HL-60 (cell line): ENCODE measurements at regions not wholly inside any gene's neighbourhood (a gene's known extent, or its start where the extent isn't known, plus 50 kb on each side); places are given as distances from the start of the nearest gene placed in this dataset.

Experiments
- DNase-seq, 2 experiments: peaks; one replicate each; pipeline ENCODE4 v3.0.0-alpha.2; 2010 to 2020; ENCODE audit warnings: low read depth in 1 of 2, low spot score in 1 of 2
- H3K27ac ChIP-seq: fragments of 250-450 bp; sonication (Bioruptor Pico); replicated peaks from 2 replicates; pipeline ENCODE4 v1.5.1; 2020; ENCODE audit warnings: mild to moderate bottlenecking, moderate library complexity
- H3K27me3 ChIP-seq: fragments of 250-450 bp; sonication (Bioruptor Pico); 2 replicates; pipeline ENCODE4 v1.5.1; 2021; ENCODE audit warnings: mild to moderate bottlenecking, moderate library complexity; ENCODE audit not compliant: insufficient read depth, poor library complexity, severe bottlenecking
- H3K4me3 ChIP-seq: replicated peaks from 2 replicates; pipeline ENCODE4 v1.5.1; 2011; ENCODE audit warnings: mild to moderate bottlenecking, control low read depth, low read length; ENCODE audit not compliant: insufficient read depth
- GABPA ChIP-seq: IDR thresholded peaks from 2 replicates; pipeline ENCODE4 v1.6.1; 2012; ENCODE audit warnings: low read depth
- POLR2AphosphoS5 ChIP-seq: IDR thresholded peaks from 2 replicates; pipeline ENCODE4 v1.6.1; 2012; ENCODE audit warnings: low read depth
- SPI1 ChIP-seq: IDR thresholded peaks from 2 replicates; pipeline ENCODE4 v1.6.1; 2012; ENCODE audit warnings: low read depth, mild to moderate bottlenecking, borderline replicate concordance
- TF ChIP-seq, protein P1 (sequence below): IDR thresholded peaks from 2 replicates; pipeline ENCODE4 v1.6.1; 2012; ENCODE audit warnings: low read depth; ENCODE audit not compliant: insufficient replicate concordance
- TF ChIP-seq, protein P2 (sequence below): IDR thresholded peaks from one replicate; pipeline ENCODE4 v1.5.1; 2011; ENCODE audit warnings: low read length, control low read depth, inconsistent platforms; ENCODE audit not compliant: insufficient read depth

DNA sequence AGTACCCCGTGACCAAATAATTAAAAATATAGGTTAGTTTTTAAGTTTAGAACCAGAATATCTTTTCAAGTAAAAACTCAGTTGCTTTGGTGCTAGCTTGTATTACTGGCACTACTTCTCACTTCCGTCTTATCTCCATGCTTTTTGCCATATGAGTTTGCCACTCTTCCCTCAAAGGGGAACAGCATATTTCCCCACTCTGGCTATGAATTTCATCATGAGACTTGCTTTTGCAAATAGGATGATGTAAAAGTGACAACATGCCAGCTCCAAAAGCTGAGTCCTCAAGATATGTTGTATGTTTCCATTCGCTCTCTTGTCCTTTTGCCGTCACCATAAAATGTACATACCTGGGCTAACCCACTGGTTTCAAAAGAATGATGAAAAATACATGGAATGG lies 178.1 kb upstream of the SEMA3A start:
- TF ChIP-seq, protein P1, sequence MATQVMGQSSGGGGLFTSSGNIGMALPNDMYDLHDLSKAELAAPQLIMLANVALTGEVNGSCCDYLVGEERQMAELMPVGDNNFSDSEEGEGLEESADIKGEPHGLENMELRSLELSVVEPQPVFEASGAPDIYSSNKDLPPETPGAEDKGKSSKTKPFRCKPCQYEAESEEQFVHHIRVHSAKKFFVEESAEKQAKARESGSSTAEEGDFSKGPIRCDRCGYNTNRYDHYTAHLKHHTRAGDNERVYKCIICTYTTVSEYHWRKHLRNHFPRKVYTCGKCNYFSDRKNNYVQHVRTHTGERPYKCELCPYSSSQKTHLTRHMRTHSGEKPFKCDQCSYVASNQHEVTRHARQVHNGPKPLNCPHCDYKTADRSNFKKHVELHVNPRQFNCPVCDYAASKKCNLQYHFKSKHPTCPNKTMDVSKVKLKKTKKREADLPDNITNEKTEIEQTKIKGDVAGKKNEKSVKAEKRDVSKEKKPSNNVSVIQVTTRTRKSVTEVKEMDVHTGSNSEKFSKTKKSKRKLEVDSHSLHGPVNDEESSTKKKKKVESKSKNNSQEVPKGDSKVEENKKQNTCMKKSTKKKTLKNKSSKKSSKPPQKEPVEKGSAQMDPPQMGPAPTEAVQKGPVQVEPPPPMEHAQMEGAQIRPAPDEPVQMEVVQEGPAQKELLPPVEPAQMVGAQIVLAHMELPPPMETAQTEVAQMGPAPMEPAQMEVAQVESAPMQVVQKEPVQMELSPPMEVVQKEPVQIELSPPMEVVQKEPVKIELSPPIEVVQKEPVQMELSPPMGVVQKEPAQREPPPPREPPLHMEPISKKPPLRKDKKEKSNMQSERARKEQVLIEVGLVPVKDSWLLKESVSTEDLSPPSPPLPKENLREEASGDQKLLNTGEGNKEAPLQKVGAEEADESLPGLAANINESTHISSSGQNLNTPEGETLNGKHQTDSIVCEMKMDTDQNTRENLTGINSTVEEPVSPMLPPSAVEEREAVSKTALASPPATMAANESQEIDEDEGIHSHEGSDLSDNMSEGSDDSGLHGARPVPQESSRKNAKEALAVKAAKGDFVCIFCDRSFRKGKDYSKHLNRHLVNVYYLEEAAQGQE = no peak
- TF ChIP-seq, protein P2, sequence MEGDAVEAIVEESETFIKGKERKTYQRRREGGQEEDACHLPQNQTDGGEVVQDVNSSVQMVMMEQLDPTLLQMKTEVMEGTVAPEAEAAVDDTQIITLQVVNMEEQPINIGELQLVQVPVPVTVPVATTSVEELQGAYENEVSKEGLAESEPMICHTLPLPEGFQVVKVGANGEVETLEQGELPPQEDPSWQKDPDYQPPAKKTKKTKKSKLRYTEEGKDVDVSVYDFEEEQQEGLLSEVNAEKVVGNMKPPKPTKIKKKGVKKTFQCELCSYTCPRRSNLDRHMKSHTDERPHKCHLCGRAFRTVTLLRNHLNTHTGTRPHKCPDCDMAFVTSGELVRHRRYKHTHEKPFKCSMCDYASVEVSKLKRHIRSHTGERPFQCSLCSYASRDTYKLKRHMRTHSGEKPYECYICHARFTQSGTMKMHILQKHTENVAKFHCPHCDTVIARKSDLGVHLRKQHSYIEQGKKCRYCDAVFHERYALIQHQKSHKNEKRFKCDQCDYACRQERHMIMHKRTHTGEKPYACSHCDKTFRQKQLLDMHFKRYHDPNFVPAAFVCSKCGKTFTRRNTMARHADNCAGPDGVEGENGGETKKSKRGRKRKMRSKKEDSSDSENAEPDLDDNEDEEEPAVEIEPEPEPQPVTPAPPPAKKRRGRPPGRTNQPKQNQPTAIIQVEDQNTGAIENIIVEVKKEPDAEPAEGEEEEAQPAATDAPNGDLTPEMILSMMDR = no peak
- TF ChIP-seq POLR2AphosphoS5 (no peak), GABPA (no peak), SPI1 (peak; percentile 81)
- peak; percentile 73 to 84 for DNase-seq
- no peaks in the 10 kb centered on the region for H3K27me3 ChIP-seq
- H3K27ac ChIP-seq = no peak overlapping the region
- H3K4me3 ChIP-seq = no peak overlapping the region

DNA sequence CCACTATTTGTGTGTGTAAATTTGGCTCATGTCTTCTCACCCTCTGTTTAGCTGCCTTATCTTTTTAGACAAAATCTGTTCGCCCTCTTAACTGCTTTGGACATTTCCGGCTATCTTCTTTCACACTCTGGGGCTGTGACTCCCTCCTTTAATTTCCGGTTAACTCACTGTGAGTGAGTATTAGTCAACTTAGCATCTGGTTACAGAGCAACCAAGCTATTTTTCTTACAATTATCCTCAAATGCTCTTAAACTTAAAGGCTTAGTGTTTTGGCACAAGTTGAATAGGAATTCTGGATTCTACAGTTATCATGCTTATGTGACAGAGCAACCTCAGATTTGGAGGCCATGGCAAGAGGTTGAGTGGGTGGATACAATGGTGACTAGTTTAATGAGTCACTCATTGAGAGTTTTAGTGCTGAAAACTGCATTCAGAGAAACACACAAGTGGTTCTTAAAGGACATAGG lies 177.6 kb upstream of the SEMA3A start:
- no peak overlapping the region for H3K27ac ChIP-seq
- peak in 1 of 2 experiments; percentile 2 for DNase-seq
- TF ChIP-seq, protein P1 = no peak
- TF ChIP-seq, protein P2 = no peak
- TF ChIP-seq POLR2AphosphoS5 = no peak
- no peak for TF ChIP-seq GABPA
- TF ChIP-seq SPI1 = no peak

DNA sequence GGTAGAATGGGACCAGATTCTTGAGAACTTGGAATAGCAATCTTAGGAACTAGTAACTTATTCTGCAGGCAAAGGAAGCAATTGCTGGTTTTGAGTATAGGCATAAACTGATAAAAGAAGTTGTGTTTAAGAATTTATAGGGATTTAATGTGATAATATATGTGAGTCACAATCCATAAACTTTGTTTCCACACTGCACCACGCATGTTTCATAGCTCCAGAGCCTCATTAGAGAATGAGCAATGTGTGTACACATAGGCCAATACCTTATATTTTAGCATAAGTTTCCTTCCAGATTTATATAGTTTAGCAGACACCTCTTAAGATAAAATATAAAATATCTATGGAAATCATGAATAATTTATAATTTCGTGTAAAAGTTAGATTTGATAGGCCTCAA lies 175.5 kb upstream of the SEMA3A start:
- no peaks in the 10 kb centered on the region for H3K27me3 ChIP-seq
- TF ChIP-seq, protein P1 = no peak
- TF ChIP-seq, protein P2 = no peak
- TF ChIP-seq GABPA (no peak), SPI1 (no peak), POLR2AphosphoS5 (no peak)

More for the DNA sequence above, 177.6 kb upstream of the SEMA3A start:
- H3K27me3 ChIP-seq = no peaks in the 10 kb centered on the region
- H3K4me3 ChIP-seq = no peak overlapping the region

More for the DNA sequence above, 175.5 kb upstream of the SEMA3A start:
- DNase-seq = no peak
- Histone ChIP-seq H3K4me3 (no peak overlapping the region), H3K27ac (no peak overlapping the region)
